ENCODE measurements at regions not wholly inside any gene's neighbourhood (a gene's known extent, or its start where the extent isn't known, plus 50 kb on each side); places are given as distances from the start of the nearest gene placed in this dataset.

GRCh38 chr2:156691014-156691413 lies 254.8 kb downstream of the GPD2 start:
- H3K27ac ChIP-seq (ENCODE audit: low read depth, low read length): no peak overlapping the region
- DNase-seq (no peak), ATAC-seq (no peak)
- Mint-ChIP-seq H3K9me3 (peaks cover 0 to 11% (median 2%) of the 10 kb centered on the region in 11 donors), H3K27me3 (peaks cover 0 to 12% (median 9%) of the 10 kb centered on the region in 5 donors), H3K4me1 (no peaks in the 10 kb centered on the region), H3K27ac (no peak overlapping the region), H3K4me3 (no peak overlapping the region), H3K36me3 (no peaks in the 10 kb centered on the region)
- no peaks in the 10 kb centered on the region for H3K9me3 ChIP-seq (ENCODE audit: control insufficient read depth in 2 of 3, low read length in 3 of 3)
- intact Hi-C loops (cut with micrococcal nuclease): no loop called here
- no peak overlapping the region for H3K4me3 ChIP-seq (ENCODE audit: low read length)
- H3K36me3 ChIP-seq (ENCODE audit: control insufficient read depth in 2 of 3, insufficient read depth in 3 of 3, low read length in 3 of 3): no peaks in the 10 kb centered on the region
- ChIA-PET CTCF (no interaction called here), POLR2A (no interaction called here)
- H3K27me3 ChIP-seq (ENCODE audit: control insufficient read depth in 2 of 2, insufficient read depth in 2 of 2, low read length in 2 of 2): no peaks in the 10 kb centered on the region
- no peaks in the 10 kb centered on the region for H3K4me1 ChIP-seq (ENCODE audit: control insufficient read depth in 2 of 2, insufficient read depth in 2 of 2, low read length in 2 of 2)

- Histone ChIP-seq H3K27me3 (ENCODE audit: control insufficient read depth in 2 of 2, insufficient read depth in 2 of 2, low read length in 2 of 2) (no peaks in the 10 kb centered on the region), H3K4me1 (ENCODE audit: control insufficient read depth in 2 of 2, insufficient read depth in 2 of 2, low read length in 2 of 2) (no peaks in the 10 kb centered on the region), H3K36me3 (ENCODE audit: control insufficient read depth in 2 of 3, insufficient read depth in 3 of 3, low read length in 3 of 3) (no peaks in the 10 kb centered on the region), H3K9me3 (ENCODE audit: control insufficient read depth in 2 of 3, low read length in 3 of 3) (no peaks in the 10 kb centered on the region), H3K27ac (ENCODE audit: low read depth, low read length) (no peak overlapping the region), H3K4me3 (ENCODE audit: low read length) (no peak overlapping the region)
- intact Hi-C loops (cut with micrococcal nuclease): no loop called here
- H3K27me3 Mint-ChIP-seq: peaks cover 0 to 10% (median 6%) of the 10 kb centered on the region in 5 donors
- no peak overlapping the region for H3K4me3 Mint-ChIP-seq
- DNase-seq (no peak), ATAC-seq (no peak)
- ChIA-PET CTCF (no interaction called here), POLR2A (no interaction called here)
- H3K27ac Mint-ChIP-seq: no peak overlapping the region
- no peaks in the 10 kb centered on the region for H3K4me1 Mint-ChIP-seq
- no peaks in the 10 kb centered on the region for H3K36me3 Mint-ChIP-seq
- peaks cover 0 to 3% (median 0%) of the 10 kb centered on the region in 11 donors for H3K9me3 Mint-ChIP-seq
Observed at GRCh38 chr2:156695020-156695419, 258.8 kb downstream of the GPD2 start.

DNA sequence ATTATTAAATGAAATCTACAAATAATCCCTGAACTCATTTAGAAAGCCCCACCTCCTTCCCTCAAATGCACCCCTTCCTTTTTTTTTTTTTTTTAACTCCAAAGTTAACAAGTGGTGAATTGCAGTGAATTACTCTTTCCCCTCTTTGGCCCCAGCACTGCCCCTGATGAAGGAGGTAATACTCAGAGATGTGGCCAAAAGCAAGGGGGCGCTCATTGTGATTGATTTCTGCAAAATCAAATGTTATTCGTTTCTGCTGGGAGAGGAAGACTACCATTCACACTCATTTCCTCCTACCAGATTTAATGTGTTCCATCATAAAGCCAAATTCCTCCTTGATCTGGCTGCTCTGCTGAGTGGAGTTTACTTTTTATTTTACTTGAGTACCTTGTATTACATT lies 259.4 kb downstream of the GPD2 start:
- Mint-ChIP-seq H3K4me3 (no peak overlapping the region), H3K4me1 (no peaks in the 10 kb centered on the region), H3K9me3 (no peaks in the 10 kb centered on the region), H3K36me3 (no peaks in the 10 kb centered on the region), H3K27me3 (peaks cover 0 to 8% (median 6%) of the 10 kb centered on the region in 5 donors), H3K27ac (no peak overlapping the region)
- ChIA-PET CTCF (no interaction called here), POLR2A (no interaction called here)
- H3K27ac ChIP-seq (ENCODE audit: low read depth, low read length): no peak overlapping the region
- no peaks in the 10 kb centered on the region for H3K27me3 ChIP-seq (ENCODE audit: control insufficient read depth in 2 of 2, insufficient read depth in 2 of 2, low read length in 2 of 2)
- no peak for DNase-seq
- H3K4me1 ChIP-seq (ENCODE audit: control insufficient read depth in 2 of 2, insufficient read depth in 2 of 2, low read length in 2 of 2): no peaks in the 10 kb centered on the region
- no peaks in the 10 kb centered on the region for H3K9me3 ChIP-seq (ENCODE audit: control insufficient read depth in 2 of 3, low read length in 3 of 3)
- intact Hi-C loops (cut with micrococcal nuclease): no loop called here
- no peak for ATAC-seq
- H3K36me3 ChIP-seq (ENCODE audit: control insufficient read depth in 2 of 3, insufficient read depth in 3 of 3, low read length in 3 of 3): no peaks in the 10 kb centered on the region
- no peak overlapping the region for H3K4me3 ChIP-seq (ENCODE audit: low read length)

DNA sequence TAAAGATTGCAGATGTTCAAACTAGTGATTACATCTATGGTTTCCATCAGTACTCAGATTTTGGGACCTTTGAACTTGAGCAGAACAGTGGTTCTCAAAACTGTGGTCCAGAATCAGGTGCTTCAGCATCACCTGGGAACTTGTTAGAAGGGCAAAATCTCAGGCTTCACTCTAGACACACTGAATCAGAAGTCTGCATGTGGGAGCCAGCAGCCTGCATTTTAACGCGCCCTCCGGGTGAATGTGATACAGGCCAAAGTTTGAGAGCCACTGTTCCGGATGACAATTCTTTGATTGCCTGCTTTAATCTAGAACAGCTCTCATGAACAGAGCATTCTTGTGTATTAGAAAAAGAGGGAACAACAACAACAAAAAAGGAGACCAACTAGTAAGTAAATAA lies 261.7 kb downstream of the GPD2 start:
- POLR2A ChIA-PET: no interaction called here
- H3K27me3 Mint-ChIP-seq: peaks cover 4 to 11% (median 6%) of the 10 kb centered on the region in 5 donors

GRCh38 chr2:156700681-156701080 lies 264.5 kb downstream of the GPD2 start:
- ATAC-seq: no peak
- ChIA-PET POLR2A (no interaction called here), CTCF (no interaction called here)
- no peak overlapping the region for H3K27ac Mint-ChIP-seq
- no peak overlapping the region for H3K4me3 Mint-ChIP-seq
- no peaks in the 10 kb centered on the region for H3K36me3 ChIP-seq (ENCODE audit: control insufficient read depth in 2 of 3, insufficient read depth in 3 of 3, low read length in 3 of 3)
- H3K4me1 Mint-ChIP-seq: no peaks in the 10 kb centered on the region
- H3K36me3 Mint-ChIP-seq: no peaks in the 10 kb centered on the region
- H3K9me3 Mint-ChIP-seq: peaks cover 0 to 2% (median 0%) of the 10 kb centered on the region in 11 donors
- no peak overlapping the region for H3K4me3 ChIP-seq (ENCODE audit: low read length)
- H3K9me3 ChIP-seq (ENCODE audit: control insufficient read depth in 2 of 3, low read length in 3 of 3): no peaks in the 10 kb centered on the region
- intact Hi-C loops (cut with micrococcal nuclease): no loop called here
- no peak for DNase-seq
- H3K27ac ChIP-seq (ENCODE audit: low read depth, low read length): no peak overlapping the region
- H3K4me1 ChIP-seq (ENCODE audit: control insufficient read depth in 2 of 2, insufficient read depth in 2 of 2, low read length in 2 of 2): no peaks in the 10 kb centered on the region
- no peaks in the 10 kb centered on the region for H3K27me3 ChIP-seq (ENCODE audit: control insufficient read depth in 2 of 2, insufficient read depth in 2 of 2, low read length in 2 of 2)
- peaks cover 5 to 14% (median 8%) of the 10 kb centered on the region in 5 donors for H3K27me3 Mint-ChIP-seq

More for the DNA sequence above, 261.7 kb downstream of the GPD2 start:
- no peak overlapping the region for H3K4me3 ChIP-seq (ENCODE audit: low read length)
- intact Hi-C loops (cut with micrococcal nuclease): no loop called here
- Mint-ChIP-seq H3K4me1 (no peaks in the 10 kb centered on the region), H3K27ac (no peak overlapping the region), H3K4me3 (no peak overlapping the region), H3K36me3 (no peaks in the 10 kb centered on the region), H3K9me3 (no peaks in the 10 kb centered on the region)
- no peaks in the 10 kb centered on the region for H3K4me1 ChIP-seq (ENCODE audit: control insufficient read depth in 2 of 2, insufficient read depth in 2 of 2, low read length in 2 of 2)
- no peaks in the 10 kb centered on the region for H3K27me3 ChIP-seq (ENCODE audit: control insufficient read depth in 2 of 2, insufficient read depth in 2 of 2, low read length in 2 of 2)
- no peaks in the 10 kb centered on the region for H3K36me3 ChIP-seq (ENCODE audit: control insufficient read depth in 2 of 3, insufficient read depth in 3 of 3, low read length in 3 of 3)
- CTCF ChIA-PET: no interaction called here
- DNase-seq (no peak), ATAC-seq (no peak)
- H3K9me3 ChIP-seq (ENCODE audit: control insufficient read depth in 2 of 3, low read length in 3 of 3): no peaks in the 10 kb centered on the region
- no peak overlapping the region for H3K27ac ChIP-seq (ENCODE audit: low read depth, low read length)

DNA sequence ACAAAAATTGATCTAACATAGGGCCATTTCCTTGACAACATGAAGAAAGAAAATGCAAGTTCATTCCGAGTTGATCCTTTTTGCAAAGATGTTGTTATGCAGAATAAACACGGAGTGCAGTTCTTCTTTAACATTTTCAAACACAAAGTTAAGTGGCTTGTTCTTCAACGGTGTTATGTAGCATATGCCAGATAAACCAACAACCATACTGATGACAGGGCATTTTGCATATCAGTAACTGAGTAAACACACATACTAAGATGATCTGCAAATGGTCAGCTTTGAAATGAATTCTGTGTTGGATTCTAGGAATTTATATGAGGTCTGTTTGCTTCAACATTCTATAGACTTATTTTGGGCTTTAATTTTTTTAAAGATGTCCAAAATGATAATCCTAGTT lies 266.4 kb downstream of the GPD2 start:
- H3K4me3 Mint-ChIP-seq: no peak overlapping the region
- Histone ChIP-seq H3K9me3 (ENCODE audit: control insufficient read depth in 2 of 3, low read length in 3 of 3) (no peaks in the 10 kb centered on the region), H3K4me3 (ENCODE audit: low read length) (no peak overlapping the region), H3K27ac (ENCODE audit: low read depth, low read length) (no peak overlapping the region), H3K36me3 (ENCODE audit: control insufficient read depth in 2 of 3, insufficient read depth in 3 of 3, low read length in 3 of 3) (no peaks in the 10 kb centered on the region), H3K27me3 (ENCODE audit: control insufficient read depth in 2 of 2, insufficient read depth in 2 of 2, low read length in 2 of 2) (no peaks in the 10 kb centered on the region), H3K4me1 (ENCODE audit: control insufficient read depth in 2 of 2, insufficient read depth in 2 of 2, low read length in 2 of 2) (no peaks in the 10 kb centered on the region)
- DNase-seq (no peak), ATAC-seq (no peak)
- intact Hi-C loops (cut with micrococcal nuclease): no loop called here
- H3K36me3 Mint-ChIP-seq: no peaks in the 10 kb centered on the region
- peaks cover 0 to 2% (median 0%) of the 10 kb centered on the region in 11 donors for H3K9me3 Mint-ChIP-seq
- no peaks in the 10 kb centered on the region for H3K4me1 Mint-ChIP-seq
- POLR2A ChIA-PET: no interaction called here
- CTCF ChIA-PET: no interaction called here
- peaks cover 0 to 14% (median 5%) of the 10 kb centered on the region in 5 donors for H3K27me3 Mint-ChIP-seq
- no peak overlapping the region for H3K27ac Mint-ChIP-seq

- no peak overlapping the region for H3K4me3 ChIP-seq (ENCODE audit: low read length)
- DNase-seq (no peak), ATAC-seq (no peak)
- H3K4me1 Mint-ChIP-seq: no peaks in the 10 kb centered on the region
- no peaks in the 10 kb centered on the region for H3K36me3 Mint-ChIP-seq
- H3K36me3 ChIP-seq (ENCODE audit: control insufficient read depth in 2 of 3, insufficient read depth in 3 of 3, low read length in 3 of 3): no peaks in the 10 kb centered on the region
- intact Hi-C loops (cut with micrococcal nuclease): no loop called here
- ChIA-PET POLR2A (no interaction called here), CTCF (no interaction called here)
- no peaks in the 10 kb centered on the region for H3K4me1 ChIP-seq (ENCODE audit: control insufficient read depth in 2 of 2, insufficient read depth in 2 of 2, low read length in 2 of 2)
- H3K27me3 ChIP-seq (ENCODE audit: control insufficient read depth in 2 of 2, insufficient read depth in 2 of 2, low read length in 2 of 2): no peaks in the 10 kb centered on the region
- H3K27me3 Mint-ChIP-seq: peaks cover 0 to 14% (median 5%) of the 10 kb centered on the region in 5 donors
- H3K9me3 Mint-ChIP-seq: peaks cover 0 to 2% (median 0%) of the 10 kb centered on the region in 11 donors
- H3K27ac ChIP-seq (ENCODE audit: low read depth, low read length): no peak overlapping the region
- H3K4me3 Mint-ChIP-seq: no peak overlapping the region
- no peak overlapping the region for H3K27ac Mint-ChIP-seq
- no peaks in the 10 kb centered on the region for H3K9me3 ChIP-seq (ENCODE audit: control insufficient read depth in 2 of 3, low read length in 3 of 3)
Observed at GRCh38 chr2:156703642-156704041, 267.5 kb downstream of the GPD2 start.
